Heart left ventricle (tissue), 16 donors: ENCODE measurements at regions not wholly inside any gene's neighbourhood (a gene's known extent, or its start where the extent isn't known, plus 50 kb on each side); places are given as distances from the start of the nearest gene placed in this dataset.

Experiments
- ATAC-seq, 4 donors: fragments of 200-7000 bp; cut with Tn5 transposase; one replicate each; pipeline ENCODE4 v1.9.1; 2020 to 2022; ENCODE audit warnings: moderate library complexity in 4 of 4, mild to moderate bottlenecking in 3 of 4, moderate number of reproducible peaks in 1 of 4
- DNase-seq, 5 donors: peaks; one replicate each; pipeline ENCODE4 v3.0.0-alpha.2; 2020
- H3K27ac ChIP-seq, 12 donors: fragments of 200-600 bp; sonication (generic) in 4 of 12; one replicate each; pipeline versions ENCODE4 v1.5.0 to v1.8.0; 2016 to 2022; ENCODE audit warnings: mild to moderate bottlenecking in 2 of 12
- H3K27me3 ChIP-seq, 9 donors: fragments of 200-600 bp; sonication (generic) in 2 of 9; one replicate each; pipeline versions ENCODE4 v1.5.1 to v1.8.0; 2016 to 2022; ENCODE audit warnings: mild to moderate bottlenecking in 3 of 9
- H3K36me3 ChIP-seq, 9 donors: fragments of 200-600 bp; sonication (generic) in 2 of 9; one replicate each; pipeline versions ENCODE4 v1.5.0 to v1.8.0; 2018 to 2022; ENCODE audit warnings: mild to moderate bottlenecking in 2 of 9
- H3K4me1 ChIP-seq, 12 donors: fragments of 200-600 bp; sonication (generic) in 4 of 12; one replicate each; pipeline versions ENCODE4 v1.5.0 to v1.8.0; 2016 to 2022; ENCODE audit warnings: mild to moderate bottlenecking in 3 of 12
- H3K4me3 ChIP-seq, 12 donors: fragments of 200-600 bp; sonication (generic) in 4 of 12; one replicate each; pipeline versions ENCODE4 v1.5.0 to v1.8.0; 2017 to 2022; ENCODE audit warnings: mild to moderate bottlenecking in 9 of 12, moderate library complexity in 4 of 12
- H3K9me3 ChIP-seq, 12 donors: fragments of 200-600 bp; sonication (generic) in 4 of 12; one replicate each; pipeline versions ENCODE4 v1.5.0 to v1.8.0; 2016 to 2022; ENCODE audit warnings: mild to moderate bottlenecking in 1 of 12
- CTCF ChIP-seq, 12 donors: fragments of 200-600 bp; sonication (generic) in 4 of 12; IDR thresholded peaks; one replicate each; pipeline versions ENCODE4 v1.5.0 to v1.8.0; 2018 to 2022; ENCODE audit warnings: antibody characterized with exemption in 12 of 12, mild to moderate bottlenecking in 5 of 12
- POLR2A ChIP-seq, 2 donors: fragments of 450-650 bp; IDR thresholded peaks; one replicate each; pipeline ENCODE4 v1.6.1; 2017; ENCODE audit warnings: antibody characterized with exemption in 2 of 2, mild to moderate bottlenecking in 2 of 2, moderate library complexity in 2 of 2
- WGBS, 4 donors: extraction: QIAGEN DNeasy Blood & Tissue Kit in 2 of 4; methylation state at CpG; one replicate each; pipeline versions ENCODE4 v1.1.5 to v1.1.7; 2013 to 2018; 5-methylcytosine and 5-hydroxymethylcytosine counted together
- intact Hi-C, 10 donors: fragments of 100-400 bp; cut with DNase I; formaldehyde crosslinking; loops; one replicate each; pipeline versions ENCODE4 v1.11.1 to v1.14.2; 2022
- donor health status: ischemic (EF 13 %, LVEDD 7.1; RV severe dilation, severe dysfunction).
- donor health status: healthy with polysubstance abuse.
- donor health status: DM: no; HTN: yes; CAD: no.
- donor health status: DM: no; HTN: no; CAD: no.
- donor health status: ischemic (EF 25% LVEDD 6.9; RV normal size, moderate dysfunction).
- donor health status: ischemic (EF 25% LVEDD 5.7; RV mildly dilated, moderate dysfunction).
- donor health status: healthy.
- donor health status: DM: yes; HTN: yes; CAD: no.
- donor health status: ischemic (EF 35%, LVEDD 5.7; RV mildly dilated, moderate dysfunction).
- donor health status: nonischemic (EF 11% LVEDD 7.7; RV severe dilation, severe dysfunction).
- donor health status: DM: yes; HTN: yes; CAD: no.
- donor health status: PGD.
- donor health status: ischemic (EF 29% LVEDD 5.4; RV normal size, mild dysfunction).
- donor health status: nonischemic (EF 23%, LVEDD 6.1; RV moderate dilation, normal function).

GRCh38 chr15:94671858-94672532 lies 440.6 kb downstream of the MCTP2 start:
- no peak for TF ChIP-seq POLR2A (IDR thresholded peaks at IDR 0.05)
- peak in 1 of 12 donors; percentile 17 for TF ChIP-seq CTCF (IDR thresholded peaks at IDR 0.05)
- H3K4me3 ChIP-seq = peak overlapping the region in 4 of 12 donors; percentile 0 to 17 (median 10)

GRCh38 chr15:94673801-94674200 lies 442.4 kb downstream of the MCTP2 start:
- no peaks in the 10 kb centered on the region for H3K9me3 ChIP-seq
- TF ChIP-seq POLR2A (IDR thresholded peaks at IDR 0.05) = no peak
- no peaks in the 10 kb centered on the region for H3K36me3 ChIP-seq
- no peak overlapping the region for H3K4me3 ChIP-seq
- intact Hi-C loops = loop anchor here in 8 of 10 donors (5.0 to 10.0 kb wide), 11 partner anchors 171 to 1684 kb away; no protein-coding TSS in a partner anchor
- H3K27ac ChIP-seq = no peak overlapping the region
- DNase-seq = no peak
- H3K27me3 ChIP-seq = peaks cover 0 to 7% (median 0%) of the 10 kb centered on the region in 9 donors
- H3K4me1 ChIP-seq = peaks cover 0 to 15% (median 5%) of the 10 kb centered on the region in 12 donors
- ATAC-seq = no peak
- WGBS, 4 donors = 90 to 93% (median 92%) methylated on average over 9 of the region's 9 CpGs

More at GRCh38 chr15:94671858-94672532, 440.6 kb downstream of the MCTP2 start:
- peaks cover 0 to 15% (median 5%) of the 10 kb centered on the region in 12 donors for H3K4me1 ChIP-seq
- peak overlapping the region in 10 of 12 donors; percentile 2 to 56 (median 46) for H3K27ac ChIP-seq
- H3K27me3 ChIP-seq = peaks cover 0 to 7% (median 0%) of the 10 kb centered on the region in 9 donors
- DNase-seq = peak in 3 of 5 donors; percentile 12 to 36 (median 30)
- H3K36me3 ChIP-seq = no peaks in the 10 kb centered on the region
- ATAC-seq = peak; percentile 15 to 65 (median 46)
- WGBS, 4 donors = 19 to 22% (median 20%) methylated on average over 8 of the region's 8 CpGs
- H3K9me3 ChIP-seq = no peaks in the 10 kb centered on the region
- intact Hi-C loops = loop anchor here in 8 of 10 donors (5.0 to 10.0 kb wide), 11 partner anchors 173 to 1685 kb away; no protein-coding TSS in a partner anchor

GRCh38 chr15:94674296-94674695 lies 442.9 kb downstream of the MCTP2 start:
- H3K4me1 ChIP-seq = peaks cover 0 to 15% (median 5%) of the 10 kb centered on the region in 12 donors
- H3K27me3 ChIP-seq = peaks cover 0 to 7% (median 0%) of the 10 kb centered on the region in 9 donors
- no peaks in the 10 kb centered on the region for H3K36me3 ChIP-seq
- no peak overlapping the region for H3K4me3 ChIP-seq
- no peak for TF ChIP-seq CTCF (IDR thresholded peaks at IDR 0.05)
- 85 to 92% (median 86%) methylated on average over 10 of the region's 10 CpGs for WGBS, 4 donors
- no peaks in the 10 kb centered on the region for H3K9me3 ChIP-seq
- ATAC-seq (no peak), DNase-seq (no peak)
- intact Hi-C loops = loop anchor here in 8 of 10 donors (5.0 to 10.0 kb wide), 11 partner anchors 171 to 1683 kb away; no protein-coding TSS in a partner anchor
- no peak overlapping the region for H3K27ac ChIP-seq

GRCh38 chr15:94677202-94677790 lies 445.9 kb downstream of the MCTP2 start:
- Histone ChIP-seq H3K36me3 (no peaks in the 10 kb centered on the region), H3K27ac (no peak overlapping the region), H3K9me3 (no peaks in the 10 kb centered on the region), H3K4me1 (peaks cover 0 to 4% (median 0%) of the 10 kb centered on the region in 12 donors), H3K4me3 (no peak overlapping the region), H3K27me3 (peaks cover 0 to 6% (median 0%) of the 10 kb centered on the region in 9 donors)
- 88 to 92% (median 91%) methylated on average over 9 of the region's 9 CpGs for WGBS, 4 donors
- intact Hi-C loops = loop anchor here in 8 of 10 donors (5.0 to 10.0 kb wide), 8 partner anchors 165 to 1668 kb away; no protein-coding TSS in a partner anchor
- no peak for DNase-seq
- ATAC-seq = no peak
- no peak for TF ChIP-seq POLR2A (IDR thresholded peaks at IDR 0.05)
- no peak for TF ChIP-seq CTCF (IDR thresholded peaks at IDR 0.05)
